ENCODE measurements at regions not wholly inside any gene's neighbourhood (a gene's known extent, or its start where the extent isn't known, plus 50 kb on each side); places are given as distances from the start of the nearest gene placed in this dataset.

DNA sequence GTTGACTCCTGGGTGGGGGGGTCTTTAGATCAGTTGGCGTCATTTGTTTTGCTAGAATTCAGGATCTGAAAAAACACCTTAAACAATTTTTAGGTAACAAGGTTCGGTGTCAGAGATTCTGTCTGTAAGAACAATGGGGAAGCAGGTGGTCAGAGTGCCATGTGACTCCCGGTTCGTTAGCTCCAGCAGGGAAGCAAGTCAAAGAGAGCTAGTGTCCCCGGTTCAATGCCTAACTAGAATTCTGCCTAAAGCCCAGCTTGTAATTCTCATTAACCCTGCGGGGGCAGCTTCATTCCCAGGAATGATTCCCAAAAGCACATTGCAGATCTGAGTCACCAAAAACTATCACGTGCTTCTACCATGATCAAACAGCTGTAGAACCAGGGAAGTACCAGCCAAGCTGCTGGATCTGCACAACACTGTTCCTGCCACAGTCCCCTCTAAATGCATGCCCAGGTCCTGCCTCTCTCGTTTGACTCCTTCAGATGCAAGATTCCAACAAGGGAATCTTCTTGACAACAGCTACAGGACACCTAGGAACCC lies 664.3 kb upstream of the CELF2 start:
- Histone ChIP-seq H3K27ac (ENCODE audit: poor library complexity, severe bottlenecking) (no peak overlapping the region), H3K9me3 (ENCODE audit: severe bottlenecking) (no peaks in the 10 kb centered on the region), H3K36me3 (ENCODE audit: low read depth) (no peaks in the 10 kb centered on the region), H3K4me3 (ENCODE audit: severe bottlenecking) (no peak overlapping the region), H3K27me3 (ENCODE audit: insufficient read depth, poor library complexity, severe bottlenecking) (no peaks in the 10 kb centered on the region), H3K4me1 (ENCODE audit: insufficient read depth, poor library complexity, severe bottlenecking) (no peaks in the 10 kb centered on the region)
- no peak for DNase-seq (ENCODE audit: low spot score)
- TF ChIP-seq, protein P1, sequence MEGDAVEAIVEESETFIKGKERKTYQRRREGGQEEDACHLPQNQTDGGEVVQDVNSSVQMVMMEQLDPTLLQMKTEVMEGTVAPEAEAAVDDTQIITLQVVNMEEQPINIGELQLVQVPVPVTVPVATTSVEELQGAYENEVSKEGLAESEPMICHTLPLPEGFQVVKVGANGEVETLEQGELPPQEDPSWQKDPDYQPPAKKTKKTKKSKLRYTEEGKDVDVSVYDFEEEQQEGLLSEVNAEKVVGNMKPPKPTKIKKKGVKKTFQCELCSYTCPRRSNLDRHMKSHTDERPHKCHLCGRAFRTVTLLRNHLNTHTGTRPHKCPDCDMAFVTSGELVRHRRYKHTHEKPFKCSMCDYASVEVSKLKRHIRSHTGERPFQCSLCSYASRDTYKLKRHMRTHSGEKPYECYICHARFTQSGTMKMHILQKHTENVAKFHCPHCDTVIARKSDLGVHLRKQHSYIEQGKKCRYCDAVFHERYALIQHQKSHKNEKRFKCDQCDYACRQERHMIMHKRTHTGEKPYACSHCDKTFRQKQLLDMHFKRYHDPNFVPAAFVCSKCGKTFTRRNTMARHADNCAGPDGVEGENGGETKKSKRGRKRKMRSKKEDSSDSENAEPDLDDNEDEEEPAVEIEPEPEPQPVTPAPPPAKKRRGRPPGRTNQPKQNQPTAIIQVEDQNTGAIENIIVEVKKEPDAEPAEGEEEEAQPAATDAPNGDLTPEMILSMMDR (IDR thresholded peaks at IDR 0.05; ENCODE audit: poor library complexity, severe bottlenecking): no peak
- ATAC-seq (ENCODE audit: low read depth): no peak

DNA sequence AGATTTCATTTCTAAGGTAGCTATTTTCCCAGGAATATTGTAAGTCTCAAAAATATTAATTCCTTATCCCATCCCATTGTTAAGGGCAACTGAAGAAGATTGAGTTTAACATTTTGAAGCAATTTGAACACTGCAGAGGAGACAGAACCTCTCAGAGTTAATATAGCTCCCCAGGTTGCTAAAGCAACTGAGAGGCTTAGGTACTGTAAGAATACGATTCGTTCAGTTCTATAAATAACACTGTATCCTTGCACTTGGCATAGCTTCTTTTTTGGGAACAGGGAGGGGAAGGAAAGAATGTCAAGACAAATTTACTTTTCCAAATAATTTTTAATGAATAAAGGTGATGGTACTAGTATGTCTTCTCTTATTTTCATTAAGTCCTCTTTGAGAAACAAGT lies 658.4 kb upstream of the CELF2 start:
- Histone ChIP-seq H3K27ac (ENCODE audit: poor library complexity, severe bottlenecking) (no peak overlapping the region), H3K9me3 (ENCODE audit: severe bottlenecking) (no peaks in the 10 kb centered on the region), H3K36me3 (ENCODE audit: low read depth) (no peaks in the 10 kb centered on the region), H3K27me3 (ENCODE audit: insufficient read depth, poor library complexity, severe bottlenecking) (no peaks in the 10 kb centered on the region), H3K4me3 (ENCODE audit: severe bottlenecking) (no peak overlapping the region), H3K4me1 (ENCODE audit: insufficient read depth, poor library complexity, severe bottlenecking) (no peaks in the 10 kb centered on the region)
- no peak for ATAC-seq (ENCODE audit: low read depth)
- no peak for DNase-seq (ENCODE audit: low spot score)
- TF ChIP-seq, protein P1 (IDR thresholded peaks at IDR 0.05; ENCODE audit: poor library complexity, severe bottlenecking): no peak

DNA sequence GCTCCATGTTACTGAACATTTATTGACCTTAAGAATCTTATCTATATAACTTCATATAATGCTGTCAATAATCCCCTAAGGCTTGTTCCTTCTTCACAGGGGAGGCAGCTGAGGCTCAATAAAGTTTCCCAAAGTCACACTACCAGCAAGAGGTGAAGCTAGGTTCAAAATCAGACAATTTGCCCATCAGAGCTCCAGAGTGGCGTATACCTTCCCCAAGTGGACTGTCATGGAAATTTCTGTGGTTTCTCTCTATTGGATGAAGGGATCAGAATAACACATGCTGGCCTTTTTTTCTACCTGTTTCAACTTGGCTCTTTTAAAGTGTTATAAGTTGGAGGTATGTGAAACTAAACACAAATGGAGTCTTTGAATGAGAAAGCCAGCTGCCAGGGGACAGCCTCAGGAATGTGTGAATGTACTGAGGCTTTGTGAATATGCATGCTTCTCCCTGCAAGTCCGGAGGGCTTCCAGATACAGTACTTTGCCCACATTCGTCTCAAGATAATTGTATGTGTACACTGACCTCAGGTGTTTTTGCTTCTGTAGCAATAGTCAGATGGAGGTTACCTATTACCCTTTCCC lies 656.3 kb upstream of the CELF2 start:
- DNase-seq (ENCODE audit: low spot score) (no peak), ATAC-seq (ENCODE audit: low read depth) (no peak)
- Histone ChIP-seq H3K4me1 (ENCODE audit: insufficient read depth, poor library complexity, severe bottlenecking) (no peaks in the 10 kb centered on the region), H3K4me3 (ENCODE audit: severe bottlenecking) (no peak overlapping the region), H3K9me3 (ENCODE audit: severe bottlenecking) (no peaks in the 10 kb centered on the region), H3K36me3 (ENCODE audit: low read depth) (no peaks in the 10 kb centered on the region), H3K27ac (ENCODE audit: poor library complexity, severe bottlenecking) (no peak overlapping the region), H3K27me3 (ENCODE audit: insufficient read depth, poor library complexity, severe bottlenecking) (no peaks in the 10 kb centered on the region)
- TF ChIP-seq, protein P1 (IDR thresholded peaks at IDR 0.05; ENCODE audit: poor library complexity, severe bottlenecking): no peak

DNA sequence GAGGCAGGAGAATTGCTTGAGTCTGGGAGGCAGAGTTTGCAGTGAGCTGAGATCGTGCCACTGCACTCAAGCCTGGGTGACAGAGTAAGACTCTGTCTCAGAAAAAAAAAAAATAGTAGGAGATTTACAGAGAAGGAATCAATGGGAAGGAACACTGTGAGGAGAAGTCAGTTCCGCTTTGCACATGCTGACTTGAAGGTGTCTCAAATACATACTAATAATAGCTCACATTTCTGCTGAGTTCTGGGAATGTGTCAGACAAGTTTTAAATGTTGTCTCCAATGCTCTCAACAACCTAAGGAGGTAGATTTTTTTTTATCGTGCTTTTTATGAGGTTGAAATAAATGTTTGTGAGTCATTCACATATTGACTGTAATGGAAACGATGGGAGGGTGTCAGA lies 654.9 kb upstream of the CELF2 start:
- Histone ChIP-seq H3K4me1 (ENCODE audit: insufficient read depth, poor library complexity, severe bottlenecking) (no peaks in the 10 kb centered on the region), H3K9me3 (ENCODE audit: severe bottlenecking) (no peaks in the 10 kb centered on the region), H3K27ac (ENCODE audit: poor library complexity, severe bottlenecking) (no peak overlapping the region), H3K4me3 (ENCODE audit: severe bottlenecking) (no peak overlapping the region), H3K36me3 (ENCODE audit: low read depth) (no peaks in the 10 kb centered on the region), H3K27me3 (ENCODE audit: insufficient read depth, poor library complexity, severe bottlenecking) (no peaks in the 10 kb centered on the region)
- ATAC-seq (ENCODE audit: low read depth) (no peak), DNase-seq (ENCODE audit: low spot score) (no peak)
- TF ChIP-seq, protein P1 (IDR thresholded peaks at IDR 0.05; ENCODE audit: poor library complexity, severe bottlenecking): no peak

DNA sequence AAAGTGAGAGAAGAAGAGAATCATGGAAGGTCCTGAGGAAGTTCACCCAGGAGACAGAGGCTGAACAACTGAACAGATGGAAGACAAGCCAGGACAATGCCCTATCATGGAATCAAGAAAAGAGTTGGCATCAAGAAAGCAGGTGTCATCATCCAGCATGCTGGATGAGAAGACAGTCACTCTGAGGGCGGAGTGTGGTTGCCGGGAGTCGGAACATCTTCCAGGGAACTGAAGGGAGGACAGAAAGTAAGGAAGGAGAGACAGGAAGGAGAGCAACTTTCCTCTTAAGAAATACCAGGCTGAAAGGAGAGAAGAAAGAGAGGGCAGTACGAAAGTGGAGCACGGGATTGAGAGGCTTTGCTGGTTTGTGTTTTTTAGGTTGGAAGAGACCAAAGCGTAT lies 654.5 kb upstream of the CELF2 start:
- H3K4me3 ChIP-seq (ENCODE audit: severe bottlenecking): no peak overlapping the region
- TF ChIP-seq, protein P1 (IDR thresholded peaks at IDR 0.05; ENCODE audit: poor library complexity, severe bottlenecking): no peak
- DNase-seq (ENCODE audit: low spot score) (no peak), ATAC-seq (ENCODE audit: low read depth) (no peak)
- no peaks in the 10 kb centered on the region for H3K9me3 ChIP-seq (ENCODE audit: severe bottlenecking)
- H3K27ac ChIP-seq (ENCODE audit: poor library complexity, severe bottlenecking): no peak overlapping the region
- H3K27me3 ChIP-seq (ENCODE audit: insufficient read depth, poor library complexity, severe bottlenecking): no peaks in the 10 kb centered on the region
- no peaks in the 10 kb centered on the region for H3K36me3 ChIP-seq (ENCODE audit: low read depth)
- no peaks in the 10 kb centered on the region for H3K4me1 ChIP-seq (ENCODE audit: insufficient read depth, poor library complexity, severe bottlenecking)

Data from RWPE2 (cell line).